LNCAP (cell line): ENCODE measurements at regions not wholly inside any gene's neighbourhood (a gene's known extent, or its start where the extent isn't known, plus 50 kb on each side); places are given as distances from the start of the nearest gene placed in this dataset.

ENCODE experiments used
- CTCF ChIP-seq: fragments of 450-650 bp; IDR thresholded peaks from 2 replicates; pipeline ENCODE4 v1.5.1; 2017; ENCODE audit warnings: mild to moderate bottlenecking

GRCh38 chr2:147531269-147531668 is 313.6 kb upstream of the ACVR2A start:
- no peak for TF ChIP-seq CTCF

GRCh38 chr2:147530033-147530432 is 314.8 kb upstream of the ACVR2A start:
- no peak for TF ChIP-seq CTCF

GRCh38 chr2:147525819-147526489 is 318.9 kb upstream of the ACVR2A start:
- no peak for TF ChIP-seq CTCF

GRCh38 chr2:147524912-147525311 is 319.9 kb upstream of the ACVR2A start:
- TF ChIP-seq CTCF, result no peak

- TF ChIP-seq CTCF, result no peak
These were observed 321.4 kb upstream of the ACVR2A start for GRCh38 chr2:147523415-147523814.

GRCh38 chr2:147521936-147522335 is 322.9 kb upstream of the ACVR2A start:
- no peak for TF ChIP-seq CTCF

- TF ChIP-seq CTCF, result no peak
These were observed 324.0 kb upstream of the ACVR2A start for GRCh38 chr2:147520817-147521216.

- no peak for TF ChIP-seq CTCF
These were observed 325.7 kb upstream of the ACVR2A start for GRCh38 chr2:147519178-147519577.
